ENCODE measurements at regions not wholly inside any gene's neighbourhood (a gene's known extent, or its start where the extent isn't known, plus 50 kb on each side); places are given as distances from the start of the nearest gene placed in this dataset.

- Mint-ChIP-seq H3K4me1 (ENCODE audit: low read depth) (no peaks in the 10 kb centered on the region), H3K27ac (no peak overlapping the region), H3K27me3 (ENCODE audit: low read depth) (no peaks in the 10 kb centered on the region), H3K36me3 (ENCODE audit: low read depth) (no peaks in the 10 kb centered on the region), H3K9me3 (peaks cover 4% of the 10 kb centered on the region), H3K4me3 (no peak overlapping the region)
- DNase-seq: no peak
- intact Hi-C loops (cut with micrococcal nuclease): no loop called here
- CTCF ChIA-PET: no interaction called here
Measured at GRCh38 chr3:96169111-96169766, 645.2 kb upstream of the EPHA6 start.

- intact Hi-C loops (cut with micrococcal nuclease): no loop called here
- peaks cover 4% of the 10 kb centered on the region for H3K9me3 Mint-ChIP-seq
- H3K27me3 Mint-ChIP-seq (ENCODE audit: low read depth): no peaks in the 10 kb centered on the region
- H3K4me1 Mint-ChIP-seq (ENCODE audit: low read depth): no peaks in the 10 kb centered on the region
- H3K27ac Mint-ChIP-seq: no peak overlapping the region
- DNase-seq: no peak
- no peaks in the 10 kb centered on the region for H3K36me3 Mint-ChIP-seq (ENCODE audit: low read depth)
- no peak overlapping the region for H3K4me3 Mint-ChIP-seq
- CTCF ChIA-PET: no interaction called here
Measured at GRCh38 chr3:96172917-96173316, 641.5 kb upstream of the EPHA6 start.

- Mint-ChIP-seq H3K27ac (no peak overlapping the region), H3K4me3 (no peak overlapping the region), H3K27me3 (ENCODE audit: low read depth) (no peaks in the 10 kb centered on the region), H3K9me3 (no peaks in the 10 kb centered on the region), H3K4me1 (ENCODE audit: low read depth) (no peaks in the 10 kb centered on the region), H3K36me3 (ENCODE audit: low read depth) (no peaks in the 10 kb centered on the region)
- CTCF ChIA-PET: no interaction called here
- intact Hi-C loops (cut with micrococcal nuclease): no loop called here
- DNase-seq: no peak
Measured at GRCh38 chr3:96175500-96175899, 638.9 kb upstream of the EPHA6 start.

- CTCF ChIA-PET: no interaction called here
- no peak for DNase-seq
- Mint-ChIP-seq H3K36me3 (ENCODE audit: low read depth) (no peaks in the 10 kb centered on the region), H3K9me3 (peaks cover 3% of the 10 kb centered on the region), H3K4me1 (ENCODE audit: low read depth) (no peaks in the 10 kb centered on the region), H3K4me3 (no peak overlapping the region), H3K27ac (no peak overlapping the region), H3K27me3 (ENCODE audit: low read depth) (no peaks in the 10 kb centered on the region)
- intact Hi-C loops (cut with micrococcal nuclease): no loop called here
Measured at GRCh38 chr3:96182756-96183155, 631.6 kb upstream of the EPHA6 start.

GRCh38 chr3:96183871-96184270, 630.5 kb upstream of the EPHA6 start:
- Mint-ChIP-seq H3K4me3 (no peak overlapping the region), H3K9me3 (peaks cover 3% of the 10 kb centered on the region), H3K27ac (no peak overlapping the region), H3K36me3 (ENCODE audit: low read depth) (no peaks in the 10 kb centered on the region), H3K4me1 (ENCODE audit: low read depth) (no peaks in the 10 kb centered on the region), H3K27me3 (ENCODE audit: low read depth) (no peaks in the 10 kb centered on the region)
- DNase-seq: no peak
- intact Hi-C loops (cut with micrococcal nuclease): no loop called here
- CTCF ChIA-PET: no interaction called here

- H3K27me3 Mint-ChIP-seq (ENCODE audit: low read depth): no peaks in the 10 kb centered on the region
- no peak for DNase-seq
- intact Hi-C loops (cut with micrococcal nuclease): no loop called here
- H3K9me3 Mint-ChIP-seq: no peaks in the 10 kb centered on the region
- H3K4me1 Mint-ChIP-seq (ENCODE audit: low read depth): no peaks in the 10 kb centered on the region
- CTCF ChIA-PET: no interaction called here
- H3K36me3 Mint-ChIP-seq (ENCODE audit: low read depth): no peaks in the 10 kb centered on the region
- H3K27ac Mint-ChIP-seq: no peak overlapping the region
- H3K4me3 Mint-ChIP-seq: no peak overlapping the region
Measured at GRCh38 chr3:96190024-96190616, 624.3 kb upstream of the EPHA6 start.

GRCh38 chr3:96192966-96193550, 621.3 kb upstream of the EPHA6 start:
- intact Hi-C loops (cut with micrococcal nuclease): no loop called here
- CTCF ChIA-PET: no interaction called here
- no peak for DNase-seq
- Mint-ChIP-seq H3K27ac (no peak overlapping the region), H3K9me3 (no peaks in the 10 kb centered on the region), H3K36me3 (ENCODE audit: low read depth) (no peaks in the 10 kb centered on the region), H3K4me3 (no peak overlapping the region), H3K4me1 (ENCODE audit: low read depth) (no peaks in the 10 kb centered on the region), H3K27me3 (ENCODE audit: low read depth) (no peaks in the 10 kb centered on the region)

GRCh38 chr3:96200897-96201296, 613.5 kb upstream of the EPHA6 start:
- peaks cover 11% of the 10 kb centered on the region for H3K9me3 Mint-ChIP-seq
- no peaks in the 10 kb centered on the region for H3K27me3 Mint-ChIP-seq (ENCODE audit: low read depth)
- H3K36me3 Mint-ChIP-seq (ENCODE audit: low read depth): no peaks in the 10 kb centered on the region
- no peaks in the 10 kb centered on the region for H3K4me1 Mint-ChIP-seq (ENCODE audit: low read depth)
- intact Hi-C loops (cut with micrococcal nuclease): no loop called here
- CTCF ChIA-PET: no interaction called here
- no peak overlapping the region for H3K27ac Mint-ChIP-seq
- no peak for DNase-seq
- H3K4me3 Mint-ChIP-seq: no peak overlapping the region

- no peaks in the 10 kb centered on the region for H3K27me3 Mint-ChIP-seq (ENCODE audit: low read depth)
- CTCF ChIA-PET: no interaction called here
- no peak for DNase-seq
- intact Hi-C loops (cut with micrococcal nuclease): no loop called here
- no peaks in the 10 kb centered on the region for H3K36me3 Mint-ChIP-seq (ENCODE audit: low read depth)
- no peaks in the 10 kb centered on the region for H3K4me1 Mint-ChIP-seq (ENCODE audit: low read depth)
- peaks cover 11% of the 10 kb centered on the region for H3K9me3 Mint-ChIP-seq
- H3K4me3 Mint-ChIP-seq: no peak overlapping the region
- H3K27ac Mint-ChIP-seq: no peak overlapping the region
Measured at GRCh38 chr3:96201463-96201862, 612.9 kb upstream of the EPHA6 start.

- intact Hi-C loops (cut with micrococcal nuclease): no loop called here
- H3K36me3 Mint-ChIP-seq (ENCODE audit: low read depth): no peaks in the 10 kb centered on the region
Measured at GRCh38 chr3:96202181-96202580, 612.2 kb upstream of the EPHA6 start.

GRCh38 chr3:96209699-96210098, 604.7 kb upstream of the EPHA6 start:
- H3K27me3 Mint-ChIP-seq (ENCODE audit: low read depth): no peaks in the 10 kb centered on the region
- H3K36me3 Mint-ChIP-seq (ENCODE audit: low read depth): no peaks in the 10 kb centered on the region
- H3K27ac Mint-ChIP-seq: no peak overlapping the region
- CTCF ChIA-PET: no interaction called here
- H3K4me1 Mint-ChIP-seq (ENCODE audit: low read depth): no peaks in the 10 kb centered on the region
- peaks cover 17% of the 10 kb centered on the region for H3K9me3 Mint-ChIP-seq
- intact Hi-C loops (cut with micrococcal nuclease): no loop called here
- no peak for DNase-seq
- no peak overlapping the region for H3K4me3 Mint-ChIP-seq

More at GRCh38 chr3:96202181-96202580, 612.2 kb upstream of the EPHA6 start:
- Mint-ChIP-seq H3K27ac (no peak overlapping the region), H3K4me1 (ENCODE audit: low read depth) (no peaks in the 10 kb centered on the region), H3K4me3 (no peak overlapping the region), H3K27me3 (ENCODE audit: low read depth) (no peaks in the 10 kb centered on the region), H3K9me3 (peaks cover 11% of the 10 kb centered on the region)
- DNase-seq: no peak
- CTCF ChIA-PET: no interaction called here

- Mint-ChIP-seq H3K27me3 (ENCODE audit: low read depth) (no peaks in the 10 kb centered on the region), H3K4me1 (ENCODE audit: low read depth) (no peaks in the 10 kb centered on the region), H3K36me3 (ENCODE audit: low read depth) (no peaks in the 10 kb centered on the region), H3K9me3 (peaks cover 22% of the 10 kb centered on the region), H3K4me3 (no peak overlapping the region), H3K27ac (no peak overlapping the region)
- CTCF ChIA-PET: no interaction called here
- no peak for DNase-seq
- intact Hi-C loops (cut with micrococcal nuclease): no loop called here
Measured at GRCh38 chr3:96213393-96213792, 601.0 kb upstream of the EPHA6 start.

GRCh38 chr3:96214941-96215340, 599.5 kb upstream of the EPHA6 start:
- Mint-ChIP-seq H3K36me3 (ENCODE audit: low read depth) (no peaks in the 10 kb centered on the region), H3K27me3 (ENCODE audit: low read depth) (no peaks in the 10 kb centered on the region), H3K27ac (no peak overlapping the region), H3K4me3 (no peak overlapping the region), H3K4me1 (ENCODE audit: low read depth) (no peaks in the 10 kb centered on the region), H3K9me3 (peaks cover 18% of the 10 kb centered on the region)
- CTCF ChIA-PET: no interaction called here
- intact Hi-C loops (cut with micrococcal nuclease): no loop called here
- no peak for DNase-seq

Measured in activated naive CD4-positive, alpha-beta T cell treated with anti-CD3 and anti-CD28 coated beads for 36 hours (primary cell).